HEK293 (cell line): ENCODE measurements at regions not wholly inside any gene's neighbourhood (a gene's known extent, or its start where the extent isn't known, plus 50 kb on each side); places are given as distances from the start of the nearest gene placed in this dataset.

Source experiments
- CTCF ChIA-PET: fragments of 350-600 bp; formaldehyde crosslinking; extraction: SDS; loops from one replicate; lab custom pipeline; 2021; ENCODE audit warnings: antibody characterized with exemption; lab: Yijun Ruan, JAX
- POLR2A ChIA-PET: fragments of 300-600 bp; formaldehyde crosslinking; extraction: SDS; loops from one replicate; lab custom pipeline; 2020; ENCODE audit warnings: antibody characterized with exemption, inconsistent platforms; lab: Yijun Ruan, JAX
- H3K27ac ChIP-seq: fragments of 200-500 bp; sonication (Bioruptor generic); 2 replicates; pipeline ENCODE4 v1.5.1; 2014; ENCODE audit warnings: low read depth, low read length, control low read depth, inconsistent platforms; ENCODE audit errors: extremely low read depth
- H3K36me3 ChIP-seq, 2 experiments: fragments of 200-500 bp in 1 of 2; sonication (Bioruptor generic) in 1 of 2; 1 replicate in 1 of 2; 2 replicates in 1 of 2; pipeline ENCODE4 v1.5.1; 2014 to 2017; ENCODE audit warnings: inconsistent platforms in 2 of 2, low read length in 2 of 2; ENCODE audit not compliant: control insufficient read depth in 2 of 2, insufficient read depth in 1 of 2
- H3K4me1 ChIP-seq: fragments of 200-500 bp; sonication (Bioruptor generic); 2 replicates; pipeline ENCODE4 v1.5.1; 2014; ENCODE audit warnings: mild to moderate bottlenecking, low read length, inconsistent platforms; ENCODE audit not compliant: control insufficient read depth, insufficient read depth
- H3K4me3 ChIP-seq: 2 replicates; pipeline ENCODE4 v1.5.1; 2011; ENCODE audit warnings: low read depth, mild to moderate bottlenecking, control low read depth, low read length, moderate library complexity
- H3K9me3 ChIP-seq: fragments of 200-500 bp; sonication (Bioruptor generic); 2 replicates; pipeline ENCODE4 v1.5.1; 2014; ENCODE audit warnings: low read depth, low read length, inconsistent platforms; ENCODE audit not compliant: control insufficient read depth, insufficient read depth
- BCL11B ChIP-seq: fragments of 450-650 bp; formaldehyde crosslinking; IDR thresholded peaks from 2 replicates; pipeline ENCODE4 v1.5.1; 2016; ENCODE audit warnings: low read depth, missing biosample characterization, missing genetic modification characterization
- ELK4 ChIP-seq: IDR thresholded peaks from 2 replicates; pipeline ENCODE4 v1.6.1; 2011; ENCODE audit warnings: mild to moderate bottlenecking, low read depth, low read length, borderline replicate concordance
- PRDM1 ChIP-seq: fragments of 450-650 bp; formaldehyde crosslinking; IDR thresholded peaks from 2 replicates; pipeline ENCODE4; 2016; ENCODE audit warnings: missing biosample characterization, missing genetic modification characterization
- SCRT1 ChIP-seq: fragments of 450-650 bp; formaldehyde crosslinking; IDR thresholded peaks from 2 replicates; pipeline ENCODE4 v1.5.1; 2016; ENCODE audit warnings: missing biosample characterization, missing genetic modification characterization, borderline replicate concordance
- SCRT2 ChIP-seq: fragments of 450-650 bp; formaldehyde crosslinking; IDR thresholded peaks from 2 replicates; pipeline ENCODE4 v1.5.1; 2016; ENCODE audit warnings: missing biosample characterization, missing genetic modification characterization
- ZBTB20 ChIP-seq: fragments of 450-650 bp; formaldehyde crosslinking; IDR thresholded peaks from 2 replicates; pipeline ENCODE4 v1.5.1; 2016; ENCODE audit warnings: missing biosample characterization, missing genetic modification characterization
- ZBTB26 ChIP-seq: fragments of 450-650 bp; formaldehyde crosslinking; optimal IDR thresholded peaks from 2 replicates; pipeline ENCODE3; 2016; ENCODE audit warnings: missing biosample characterization, mild to moderate bottlenecking, missing genetic modification characterization
- ZEB2 ChIP-seq: fragments of 450-650 bp; formaldehyde crosslinking; IDR thresholded peaks from 2 replicates; pipeline ENCODE4 v1.5.1; 2016; ENCODE audit warnings: missing biosample characterization, missing genetic modification characterization
- ZFP37 ChIP-seq: fragments of 450-650 bp; formaldehyde crosslinking; IDR thresholded peaks from 2 replicates; pipeline ENCODE4 v1.5.1; 2016; ENCODE audit warnings: missing biosample characterization, missing genetic modification characterization
- ZNF112 ChIP-seq: fragments of 450-650 bp; formaldehyde crosslinking; IDR thresholded peaks from 2 replicates; pipeline ENCODE4 v1.5.0; 2017; ENCODE audit warnings: missing biosample characterization, missing genetic modification characterization
- ZNF133 ChIP-seq: fragments of 450-650 bp; formaldehyde crosslinking; IDR thresholded peaks from 2 replicates; pipeline ENCODE4 v1.5.1; 2016; ENCODE audit warnings: missing biosample characterization, missing genetic modification characterization
- ZNF157 ChIP-seq: fragments of 450-650 bp; formaldehyde crosslinking; IDR thresholded peaks from 2 replicates; pipeline ENCODE4 v1.5.1; 2016; ENCODE audit warnings: missing biosample characterization, missing genetic modification characterization
- ZNF16 ChIP-seq: fragments of 450-650 bp; formaldehyde crosslinking; IDR thresholded peaks from 2 replicates; pipeline ENCODE4 v1.5.1; 2016; ENCODE audit warnings: low read depth, missing biosample characterization, missing genetic modification characterization
- ZNF221 ChIP-seq: fragments of 450-650 bp; formaldehyde crosslinking; IDR thresholded peaks from 2 replicates; pipeline ENCODE4 v1.5.1; 2017; ENCODE audit warnings: missing biosample characterization, missing genetic modification characterization, borderline replicate concordance
- ZNF239 ChIP-seq: fragments of 450-650 bp; formaldehyde crosslinking; IDR thresholded peaks from 2 replicates; pipeline ENCODE4 v1.5.1; 2016; ENCODE audit warnings: missing biosample characterization, missing genetic modification characterization
- ZNF266 ChIP-seq: fragments of 450-650 bp; formaldehyde crosslinking; IDR thresholded peaks from 2 replicates; pipeline ENCODE4 v1.5.1; 2016; ENCODE audit warnings: missing biosample characterization, missing genetic modification characterization, low read depth
- ZNF37A ChIP-seq: fragments of 450-650 bp; IDR thresholded peaks from 2 replicates; pipeline ENCODE4 v1.5.1; 2018; ENCODE audit warnings: missing biosample characterization, missing genetic modification characterization
- ZNF423 ChIP-seq: fragments of 450-650 bp; formaldehyde crosslinking; IDR thresholded peaks from 2 replicates; pipeline ENCODE4 v1.5.1; 2016; ENCODE audit warnings: missing biosample characterization, missing genetic modification characterization
- ZNF473 ChIP-seq: fragments of 450-650 bp; formaldehyde crosslinking; IDR thresholded peaks from 2 replicates; pipeline ENCODE4 v1.5.1; 2017; ENCODE audit warnings: missing biosample characterization, missing genetic modification characterization
- ZNF514 ChIP-seq: fragments of 450-650 bp; formaldehyde crosslinking; IDR thresholded peaks from 2 replicates; pipeline ENCODE4 v1.5.1; 2016; ENCODE audit warnings: missing biosample characterization, missing genetic modification characterization
- ZNF549 ChIP-seq: fragments of 450-650 bp; IDR thresholded peaks from 2 replicates; pipeline ENCODE4 v1.5.1; 2018; ENCODE audit warnings: missing biosample characterization, missing genetic modification characterization, mild to moderate bottlenecking, inconsistent platforms, moderate library complexity
- ZNF610 ChIP-seq: fragments of 450-650 bp; formaldehyde crosslinking; IDR thresholded peaks from 2 replicates; pipeline ENCODE4 v1.5.1; 2016; ENCODE audit warnings: missing biosample characterization, missing genetic modification characterization, borderline replicate concordance
- ZNF621 ChIP-seq: fragments of 450-650 bp; formaldehyde crosslinking; IDR thresholded peaks from 2 replicates; pipeline ENCODE4 v1.5.1; 2017; ENCODE audit warnings: missing biosample characterization, missing genetic modification characterization
- ZNF658 ChIP-seq: fragments of 450-650 bp; formaldehyde crosslinking; IDR thresholded peaks from 2 replicates; pipeline ENCODE4; 2016; ENCODE audit warnings: missing biosample characterization, missing genetic modification characterization
- ZNF785 ChIP-seq: fragments of 450-650 bp; formaldehyde crosslinking; IDR thresholded peaks from 2 replicates; pipeline ENCODE4 v1.5.1; 2016; ENCODE audit warnings: missing biosample characterization, missing genetic modification characterization

- Histone ChIP-seq H3K9me3 (no peaks in the 10 kb centered on the region), H3K36me3 (no peaks in the 10 kb centered on the region), H3K27ac (no peak overlapping the region)
- TF ChIP-seq ELK4, result no peak
- no peak for TF ChIP-seq PRDM1
- TF ChIP-seq BCL11B (tag by site-specific recombination), result no peak
- no peak for TF ChIP-seq ZNF785
- no peak for TF ChIP-seq ZEB2 (tag by site-specific recombination)
- TF ChIP-seq ZFP37 (tag by site-specific recombination), result no peak
- TF ChIP-seq ZNF423 (tag by site-specific recombination), result no peak
- TF ChIP-seq ZNF549 (tag by site-specific recombination), result no peak
- no peak for TF ChIP-seq ZBTB26
- TF ChIP-seq ZNF266 (tag by site-specific recombination), result no peak
- TF ChIP-seq ZNF514 (tag by site-specific recombination), result no peak
- no peak for TF ChIP-seq SCRT2 (tag by site-specific recombination)
- no peak for TF ChIP-seq ZNF37A (tag by site-specific recombination)
- no peak for TF ChIP-seq ZNF221 (tag by site-specific recombination)
- TF ChIP-seq, all 188 proteins: peak for 0
- ChIA-PET POLR2A (no interaction called here), CTCF (interaction anchor here (0.6 to 0.7 kb wide), 2 partner anchors 123 to 1423 kb away, joined by 3 read pairs; no protein-coding TSS in a partner anchor)
- Histone ChIP-seq H3K4me1 (no peaks in the 10 kb centered on the region), H3K4me3 (no peak overlapping the region)
Measured at GRCh38 chr5:93845376-93845775, 104.0 kb upstream of the POU5F2 start.

- ChIA-PET POLR2A (no interaction called here), CTCF (interaction anchor here (0.6 kb wide), 1 partner anchor 931 kb away, joined by 4 read pairs; no protein-coding TSS in a partner anchor)
- TF ChIP-seq ZNF16 (no peak), SCRT2 (tag by site-specific recombination) (no peak), ZNF112 (tag by site-specific recombination) (no peak), ZNF239 (no peak), SCRT1 (no peak), ZNF157 (tag by site-specific recombination) (no peak), ZNF133 (tag by site-specific recombination) (no peak), ZNF658 (tag by site-specific recombination) (no peak), ZNF621 (tag by site-specific recombination) (no peak), ZNF473 (no peak), ZNF423 (tag by site-specific recombination) (no peak)
- Histone ChIP-seq H3K4me3 (no peak overlapping the region), H3K27ac (no peak overlapping the region), H3K9me3 (no peaks in the 10 kb centered on the region), H3K4me1 (no peaks in the 10 kb centered on the region), H3K36me3 (no peaks in the 10 kb centered on the region)
Measured at GRCh38 chr5:93831449-93831848, 90.0 kb upstream of the POU5F2 start.

- TF ChIP-seq ZNF610 (tag by site-specific recombination) (peak; percentile 92), ZBTB20 (tag by site-specific recombination) (no peak)
- H3K4me1 ChIP-seq, result no peaks in the 10 kb centered on the region
- no peak overlapping the region for H3K4me3 ChIP-seq
- no peaks in the 10 kb centered on the region for H3K9me3 ChIP-seq
- ChIA-PET CTCF (interaction anchor here (0.6 kb wide), 1 partner anchor 932 kb away, joined by 4 read pairs; no protein-coding TSS in a partner anchor), POLR2A (no interaction called here)
- H3K36me3 ChIP-seq, result no peaks in the 10 kb centered on the region
- no peak overlapping the region for H3K27ac ChIP-seq
Measured at GRCh38 chr5:93830893-93831292, 89.5 kb upstream of the POU5F2 start.
